GM12878 (cell line): ENCODE measurements at regions not wholly inside any gene's neighbourhood (a gene's known extent, or its start where the extent isn't known, plus 50 kb on each side); places are given as distances from the start of the nearest gene placed in this dataset.

Experiments used
- ATAC-seq: fragments of 200-7000 bp; cut with Tn5 transposase; 3 replicates; pipeline ENCODE4 v1.9.1; 2020; ENCODE audit warnings: mild to moderate bottlenecking, moderate library complexity
- BruUV-seq: library from RNA; stranded (reverse); fragments of 400-500 nt; replicated peaks from 2 replicates; lab custom pipeline; 2021; lab: Mats Ljungman, UMichigan
- CTCF ChIA-PET: fragments of 300-600 bp; sonication (Branson Sonifier 250); formaldehyde crosslinking; extraction: SDS; loops from one replicate; lab custom pipeline; 2021; ENCODE audit warnings: inconsistent platforms; lab: Yijun Ruan, JAX
- POLR2A ChIA-PET: fragments of 350-600 bp; formaldehyde crosslinking; extraction: SDS; loops from one replicate; lab custom pipeline; 2021; ENCODE audit warnings: inconsistent platforms; lab: Charles Lee
- RAD21 ChIA-PET: fragments of 300-600 bp; sonication (Branson Sonifier 250); formaldehyde crosslinking; loops from one replicate; lab custom pipeline; 2023; ENCODE audit warnings: antibody characterized with exemption; ENCODE audit not compliant: unreplicated experiment; lab: Charles Lee
- SMC1A ChIA-PET: fragments of 300-600 bp; sonication (Branson Sonifier 250); formaldehyde crosslinking; loops from one replicate; lab custom pipeline; 2023; ENCODE audit not compliant: unreplicated experiment, uncharacterized antibody; lab: Charles Lee
- DNase-seq: peaks from one replicate; pipeline ENCODE4 v3.0.0-alpha.2; 2011; ENCODE audit warnings: low read depth, low spot score
- FAIRE-seq: peaks from 3 replicates; lab custom pipeline; 2011; peaks lifted over from hg19 to GRCh38; lab: Jason Lieb, UNC
- H2AFZ ChIP-seq: 2 replicates; pipeline ENCODE4 v1.6.0; 2011; ENCODE audit warnings: low read depth, low read length, control low read depth; ENCODE audit not compliant: control insufficient read depth
- H3K27ac ChIP-seq: 2 replicates; pipeline ENCODE4 v1.5.1; 2011; ENCODE audit warnings: control low read depth; ENCODE audit not compliant: control insufficient read depth, insufficient read depth
- H3K27me3 ChIP-seq, 2 experiments: replicated peaks in 1 of 2; 2 replicates each; pipeline versions ENCODE4 v1.6.0 to v1.6.1; 2011; ENCODE audit warnings: low read length in 1 of 2; ENCODE audit not compliant: control insufficient read depth in 2 of 2, insufficient read depth in 2 of 2
- H3K36me3 ChIP-seq, 2 experiments: 2 replicates each; pipeline ENCODE4 v1.5.1; 2011; ENCODE audit warnings: low read length in 1 of 2; ENCODE audit not compliant: control insufficient read depth in 2 of 2, insufficient read depth in 2 of 2
- H3K4me1 ChIP-seq: 2 replicates; pipeline ENCODE4 v1.6.1; 2011; ENCODE audit warnings: mild to moderate bottlenecking, low read length, moderate library complexity, mixed read lengths; ENCODE audit not compliant: control insufficient read depth, insufficient read depth
- H3K4me2 ChIP-seq: 2 replicates; pipeline ENCODE4 v1.6.0; 2011; ENCODE audit warnings: control low read depth; ENCODE audit not compliant: control insufficient read depth, insufficient read depth
- H3K4me3 ChIP-seq: fragments of 200-600 bp; sonication (generic); 2 replicates; pipeline ENCODE4 v1.5.1; 2016
- H3K79me2 ChIP-seq: 2 replicates; pipeline ENCODE4 v1.6.0; 2011; ENCODE audit warnings: low read length; ENCODE audit not compliant: control insufficient read depth, insufficient read depth
- H3K9ac ChIP-seq: 2 replicates; pipeline ENCODE4 v1.8.0; 2011; ENCODE audit warnings: low read length, control low read depth, mixed read lengths; ENCODE audit not compliant: control insufficient read depth, insufficient read depth
- H3K9me3 ChIP-seq: replicated peaks from 3 replicates; pipeline ENCODE4 v1.5.1; 2011; ENCODE audit warnings: mild to moderate bottlenecking, low read length; ENCODE audit not compliant: control insufficient read depth, insufficient read depth
- H4K20me1 ChIP-seq: 2 replicates; pipeline ENCODE4 v1.6.0; 2011; ENCODE audit not compliant: control insufficient read depth, insufficient read depth
- ATF2 ChIP-seq: IDR thresholded peaks from 2 replicates; pipeline ENCODE4 v1.6.1; 2012; ENCODE audit warnings: low read length, inconsistent platforms
- CBFB ChIP-seq: IDR thresholded peaks from 2 replicates; pipeline ENCODE4 v1.6.1; 2016; ENCODE audit warnings: antibody characterized with exemption, low read depth
- CEBPB ChIP-seq, 2 experiments: fragments of 150-350 bp in 1 of 2; IDR thresholded peaks; 2 replicates each; pipeline ENCODE4 v1.6.1; 2012 to 2014; ENCODE audit warnings: low read depth in 2 of 2, low read length in 2 of 2, borderline replicate concordance in 1 of 2, inconsistent platforms in 1 of 2
- HCFC1 ChIP-seq: fragments of 150-350 bp; IDR thresholded peaks from 2 replicates; pipeline ENCODE4 v1.6.1; 2014; ENCODE audit warnings: low read length
- IKZF2 ChIP-seq, 2 experiments: fragments of 450-650 bp; IDR thresholded peaks; 2 replicates each; pipeline ENCODE4 v1.6.1; 2017; ENCODE audit warnings: mild to moderate bottlenecking in 2 of 2, moderate library complexity in 2 of 2
- KAT2A ChIP-seq: conservative IDR thresholded peaks from 2 replicates; pipeline ENCODE4 v1.6.1; 2011; ENCODE audit warnings: low read depth, low read length; ENCODE audit not compliant: control insufficient read depth
- KLF5 ChIP-seq: fragments of 450-650 bp; IDR thresholded peaks from 2 replicates; pipeline ENCODE4 v1.6.1; 2014; ENCODE audit warnings: mild to moderate bottlenecking; ENCODE audit not compliant: partially characterized antibody
- NR2C1 ChIP-seq: fragments of 450-650 bp; IDR thresholded peaks from 2 replicates; pipeline ENCODE4 v1.6.1; 2017; ENCODE audit warnings: antibody characterized with exemption, mild to moderate bottlenecking, moderate library complexity
- PML ChIP-seq: IDR thresholded peaks from 2 replicates; pipeline ENCODE4 v1.6.1; 2012; ENCODE audit warnings: low read length, inconsistent platforms
- POU2F2 ChIP-seq: IDR thresholded peaks from 3 replicates; pipeline ENCODE4 v1.6.1; 2011; ENCODE audit warnings: low read depth, mild to moderate bottlenecking, low read length, borderline replicate concordance
- WGBS: methylation state at CpG from one replicate; pipeline ENCODE4 v1.1.6; 2016; ENCODE audit warnings: low lambda C conversion rate; ENCODE audit not compliant: insufficient replicate concordance, insufficient coverage; ENCODE audit errors: missing lambda C conversion rate; 5-methylcytosine and 5-hydroxymethylcytosine counted together
- in situ Hi-C: fragments of 300-500 bp; cut with MboI; formaldehyde crosslinking; loops from 9 replicates; pipeline ENCODE4 v1.14.3; 2018; ENCODE audit warnings: mixed read lengths
- intact Hi-C: fragments of 100-400 bp; cut with micrococcal nuclease; formaldehyde crosslinking; loops from one replicate; pipeline ENCODE4 v1.14.2; 2022; ENCODE audit not compliant: unreplicated experiment
- TF ChIP-seq, protein P1 (sequence below): IDR thresholded peaks from 2 replicates; pipeline ENCODE4 v1.6.1; 2011; ENCODE audit warnings: borderline replicate concordance, low read depth, mild to moderate bottlenecking, moderate library complexity, low read length; ENCODE audit not compliant: insufficient read depth, poor library complexity, severe bottlenecking
- TF ChIP-seq, protein P2 (sequence below): fragments of 450-650 bp; IDR thresholded peaks from 2 replicates; pipeline ENCODE4 v1.6.1; 2018; ENCODE audit warnings: borderline replicate concordance, mild to moderate bottlenecking; ENCODE audit not compliant: partially characterized antibody
- TF ChIP-seq, protein P3 (sequence below): fragments of 450-650 bp; IDR thresholded peaks from 2 replicates; pipeline ENCODE4 v1.6.1; 2017; ENCODE audit warnings: mild to moderate bottlenecking, moderate library complexity

DNA sequence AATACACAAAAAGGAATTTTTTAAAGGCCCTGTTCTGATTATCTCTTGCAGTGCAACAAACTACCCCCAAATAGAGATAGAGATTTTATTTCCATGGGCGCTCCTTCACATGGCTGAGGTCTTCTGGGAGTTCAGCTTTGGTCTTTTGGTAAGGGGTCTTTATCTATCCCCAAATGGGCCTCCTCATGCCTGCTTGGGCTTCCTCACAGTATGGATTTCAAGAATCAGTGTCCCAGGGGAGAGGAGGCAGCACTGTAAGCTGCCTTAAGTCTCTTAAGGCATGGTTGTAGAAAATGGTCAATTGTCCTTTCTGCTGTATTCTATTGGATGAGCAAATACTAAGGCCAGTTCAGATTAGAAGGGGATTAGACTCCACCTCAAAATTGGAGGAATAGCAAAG is 966.2 kb downstream of the TYW1 start (continued):
- TF ChIP-seq, protein P1, sequence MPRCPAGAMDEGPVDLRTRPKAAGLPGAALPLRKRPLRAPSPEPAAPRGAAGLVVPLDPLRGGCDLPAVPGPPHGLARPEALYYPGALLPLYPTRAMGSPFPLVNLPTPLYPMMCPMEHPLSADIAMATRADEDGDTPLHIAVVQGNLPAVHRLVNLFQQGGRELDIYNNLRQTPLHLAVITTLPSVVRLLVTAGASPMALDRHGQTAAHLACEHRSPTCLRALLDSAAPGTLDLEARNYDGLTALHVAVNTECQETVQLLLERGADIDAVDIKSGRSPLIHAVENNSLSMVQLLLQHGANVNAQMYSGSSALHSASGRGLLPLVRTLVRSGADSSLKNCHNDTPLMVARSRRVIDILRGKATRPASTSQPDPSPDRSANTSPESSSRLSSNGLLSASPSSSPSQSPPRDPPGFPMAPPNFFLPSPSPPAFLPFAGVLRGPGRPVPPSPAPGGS, result no peak
- TF ChIP-seq, protein P2, sequence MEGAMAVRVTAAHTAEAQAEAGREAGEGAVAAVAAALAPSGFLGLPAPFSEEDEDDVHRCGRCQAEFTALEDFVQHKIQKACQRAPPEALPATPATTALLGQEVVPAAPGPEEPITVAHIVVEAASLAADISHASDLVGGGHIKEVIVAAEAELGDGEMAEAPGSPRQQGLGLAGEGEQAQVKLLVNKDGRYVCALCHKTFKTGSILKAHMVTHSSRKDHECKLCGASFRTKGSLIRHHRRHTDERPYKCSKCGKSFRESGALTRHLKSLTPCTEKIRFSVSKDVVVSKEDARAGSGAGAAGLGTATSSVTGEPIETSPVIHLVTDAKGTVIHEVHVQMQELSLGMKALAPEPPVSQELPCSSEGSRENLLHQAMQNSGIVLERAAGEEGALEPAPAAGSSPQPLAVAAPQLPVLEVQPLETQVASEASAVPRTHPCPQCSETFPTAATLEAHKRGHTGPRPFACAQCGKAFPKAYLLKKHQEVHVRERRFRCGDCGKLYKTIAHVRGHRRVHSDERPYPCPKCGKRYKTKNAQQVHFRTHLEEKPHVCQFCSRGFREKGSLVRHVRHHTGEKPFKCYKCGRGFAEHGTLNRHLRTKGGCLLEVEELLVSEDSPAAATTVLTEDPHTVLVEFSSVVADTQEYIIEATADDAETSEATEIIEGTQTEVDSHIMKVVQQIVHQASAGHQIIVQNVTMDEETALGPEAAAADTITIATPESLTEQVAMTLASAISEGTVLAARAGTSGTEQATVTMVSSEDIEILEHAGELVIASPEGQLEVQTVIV, result no peak
- TF ChIP-seq HCFC1 (no peak), IKZF2 (IDR thresholded peaks at IDR 0.05) (no peak), NR2C1 (no peak)
- TF ChIP-seq, all 136 proteins: peak for 0

GRCh38 chr7:67976490-67976889 is 979.9 kb downstream of the TYW1 start:
- no TSS peak for BruUV-seq
- ATAC-seq, result no peak
- no peaks in the 10 kb centered on the region for H3K27me3 ChIP-seq
- in situ Hi-C loops, result no loop called here
- no peak overlapping the region for H2AFZ ChIP-seq
- FAIRE-seq, result no peak
- H3K79me2 ChIP-seq, result no peaks in the 10 kb centered on the region
- intact Hi-C loops, result no loop called here
- 33% methylated on average over 3 of the region's 3 CpGs for WGBS
- H3K9me3 ChIP-seq, result no peaks in the 10 kb centered on the region
- no peak overlapping the region for H3K9ac ChIP-seq
- POLR2A ChIA-PET, result no interaction called here
- SMC1A ChIA-PET, result no interaction called here
- DNase-seq, result no peak
- H3K4me3 ChIP-seq, result no peak overlapping the region
- no peak overlapping the region for H3K27ac ChIP-seq
- H3K36me3 ChIP-seq, result no peaks in the 10 kb centered on the region
- RAD21 ChIA-PET, result no interaction called here
- no peak overlapping the region for H3K4me2 ChIP-seq
- CTCF ChIA-PET, result no interaction called here
- H4K20me1 ChIP-seq, result no peaks in the 10 kb centered on the region
- no peaks in the 10 kb centered on the region for H3K4me1 ChIP-seq
- no peak for TF ChIP-seq ATF2
- TF ChIP-seq CEBPB (IDR thresholded peaks at IDR 0.05; ENCODE audit: borderline replicate concordance in 1 of 2, low read depth in 2 of 2, low read length in 2 of 2), result no peak
- no peak for TF ChIP-seq PML
- TF ChIP-seq, protein P3, sequence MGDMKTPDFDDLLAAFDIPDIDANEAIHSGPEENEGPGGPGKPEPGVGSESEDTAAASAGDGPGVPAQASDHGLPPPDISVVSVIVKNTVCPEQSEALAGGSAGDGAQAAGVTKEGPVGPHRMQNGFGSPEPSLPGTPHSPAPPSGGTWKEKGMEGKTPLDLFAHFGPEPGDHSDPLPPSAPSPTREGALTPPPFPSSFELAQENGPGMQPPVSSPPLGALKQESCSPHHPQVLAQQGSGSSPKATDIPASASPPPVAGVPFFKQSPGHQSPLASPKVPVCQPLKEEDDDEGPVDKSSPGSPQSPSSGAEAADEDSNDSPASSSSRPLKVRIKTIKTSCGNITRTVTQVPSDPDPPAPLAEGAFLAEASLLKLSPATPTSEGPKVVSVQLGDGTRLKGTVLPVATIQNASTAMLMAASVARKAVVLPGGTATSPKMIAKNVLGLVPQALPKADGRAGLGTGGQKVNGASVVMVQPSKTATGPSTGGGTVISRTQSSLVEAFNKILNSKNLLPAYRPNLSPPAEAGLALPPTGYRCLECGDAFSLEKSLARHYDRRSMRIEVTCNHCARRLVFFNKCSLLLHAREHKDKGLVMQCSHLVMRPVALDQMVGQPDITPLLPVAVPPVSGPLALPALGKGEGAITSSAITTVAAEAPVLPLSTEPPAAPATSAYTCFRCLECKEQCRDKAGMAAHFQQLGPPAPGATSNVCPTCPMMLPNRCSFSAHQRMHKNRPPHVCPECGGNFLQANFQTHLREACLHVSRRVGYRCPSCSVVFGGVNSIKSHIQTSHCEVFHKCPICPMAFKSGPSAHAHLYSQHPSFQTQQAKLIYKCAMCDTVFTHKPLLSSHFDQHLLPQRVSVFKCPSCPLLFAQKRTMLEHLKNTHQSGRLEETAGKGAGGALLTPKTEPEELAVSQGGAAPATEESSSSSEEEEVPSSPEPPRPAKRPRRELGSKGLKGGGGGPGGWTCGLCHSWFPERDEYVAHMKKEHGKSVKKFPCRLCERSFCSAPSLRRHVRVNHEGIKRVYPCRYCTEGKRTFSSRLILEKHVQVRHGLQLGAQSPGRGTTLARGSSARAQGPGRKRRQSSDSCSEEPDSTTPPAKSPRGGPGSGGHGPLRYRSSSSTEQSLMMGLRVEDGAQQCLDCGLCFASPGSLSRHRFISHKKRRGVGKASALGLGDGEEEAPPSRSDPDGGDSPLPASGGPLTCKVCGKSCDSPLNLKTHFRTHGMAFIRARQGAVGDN, result no peak
- TF ChIP-seq KLF5, result no peak
- no peak for TF ChIP-seq KAT2A
- no peak for TF ChIP-seq POU2F2
- no peak for TF ChIP-seq CBFB
